ENCODE measurements at regions not wholly inside any gene's neighbourhood (a gene's known extent, or its start where the extent isn't known, plus 50 kb on each side); places are given as distances from the start of the nearest gene placed in this dataset.

- no peak for TF ChIP-seq POLR2A (IDR thresholded peaks at IDR 0.05; ENCODE audit: low read depth, low read length)
- no peak for TF ChIP-seq TAF1 (IDR thresholded peaks at IDR 0.05; ENCODE audit: borderline replicate concordance, low read depth, low read length)
Observed at GRCh38 chr2:180751306-180751920, 229.0 kb upstream of the UBE2E3 start.
